ENCODE measurements at regions not wholly inside any gene's neighbourhood (a gene's known extent, or its start where the extent isn't known, plus 50 kb on each side); places are given as distances from the start of the nearest gene placed in this dataset.

GRCh38 chr4:114056599-114056998 is 77.2 kb upstream of the ARSJ start:
- no peak for DNase-seq
- no peak for TF ChIP-seq CTCF (IDR thresholded peaks at IDR 0.05)
- Histone ChIP-seq H3K36me3 (no peaks in the 10 kb centered on the region), H3K4me1 (no peaks in the 10 kb centered on the region), H3K9me3 (no peaks in the 10 kb centered on the region), H3K27ac (no peak overlapping the region), H3K27me3 (no peaks in the 10 kb centered on the region), H3K4me3 (no peak overlapping the region)
- intact Hi-C loops (cut with DNase I): no loop called here
- peak; percentile 67 for ATAC-seq

GRCh38 chr4:114057746-114058145 is 78.3 kb upstream of the ARSJ start:
- Histone ChIP-seq H3K4me1 (no peaks in the 10 kb centered on the region), H3K4me3 (no peak overlapping the region), H3K27me3 (no peaks in the 10 kb centered on the region), H3K36me3 (no peaks in the 10 kb centered on the region), H3K27ac (no peak overlapping the region), H3K9me3 (no peaks in the 10 kb centered on the region)
- DNase-seq (no peak), ATAC-seq (no peak)
- TF ChIP-seq CTCF (IDR thresholded peaks at IDR 0.05): no peak
- intact Hi-C loops (cut with DNase I): no loop called here

- ATAC-seq: no peak
- intact Hi-C loops (cut with DNase I): no loop called here
- no peaks in the 10 kb centered on the region for H3K27me3 ChIP-seq
- H3K9me3 ChIP-seq: no peaks in the 10 kb centered on the region
- no peak for DNase-seq
- H3K4me3 ChIP-seq: no peak overlapping the region
- no peak overlapping the region for H3K27ac ChIP-seq
- no peaks in the 10 kb centered on the region for H3K4me1 ChIP-seq
- TF ChIP-seq CTCF (IDR thresholded peaks at IDR 0.05): no peak
- H3K36me3 ChIP-seq: no peaks in the 10 kb centered on the region
These were observed 83.1 kb upstream of the ARSJ start for GRCh38 chr4:114062499-114062898.

- no peak overlapping the region for H3K27ac ChIP-seq
- ATAC-seq: no peak
- H3K9me3 ChIP-seq: no peaks in the 10 kb centered on the region
- H3K4me3 ChIP-seq: no peak overlapping the region
- H3K27me3 ChIP-seq: no peaks in the 10 kb centered on the region
- TF ChIP-seq CTCF (IDR thresholded peaks at IDR 0.05): no peak
- H3K36me3 ChIP-seq: no peaks in the 10 kb centered on the region
- intact Hi-C loops (cut with DNase I): no loop called here
- H3K4me1 ChIP-seq: no peaks in the 10 kb centered on the region
- no peak for DNase-seq
These were observed 93.3 kb upstream of the ARSJ start for GRCh38 chr4:114072781-114073180.

GRCh38 chr4:114076899-114077570 is 97.6 kb upstream of the ARSJ start:
- H3K4me1 ChIP-seq: no peaks in the 10 kb centered on the region
- intact Hi-C loops (cut with DNase I): no loop called here
- H3K9me3 ChIP-seq: no peaks in the 10 kb centered on the region
- H3K27me3 ChIP-seq: no peaks in the 10 kb centered on the region
- TF ChIP-seq CTCF (IDR thresholded peaks at IDR 0.05): no peak
- ATAC-seq (no peak), DNase-seq (no peak)
- H3K27ac ChIP-seq: no peak overlapping the region
- H3K36me3 ChIP-seq: no peaks in the 10 kb centered on the region
- no peak overlapping the region for H3K4me3 ChIP-seq

GRCh38 chr4:114077610-114078009 is 98.2 kb upstream of the ARSJ start:
- Histone ChIP-seq H3K4me1 (no peaks in the 10 kb centered on the region), H3K27me3 (no peaks in the 10 kb centered on the region), H3K9me3 (no peaks in the 10 kb centered on the region), H3K27ac (no peak overlapping the region), H3K36me3 (no peaks in the 10 kb centered on the region), H3K4me3 (no peak overlapping the region)
- no peak for TF ChIP-seq CTCF (IDR thresholded peaks at IDR 0.05)
- DNase-seq (no peak), ATAC-seq (no peak)
- intact Hi-C loops (cut with DNase I): no loop called here
